Testis (tissue), 2 donors: ENCODE measurements at regions not wholly inside any gene's neighbourhood (a gene's known extent, or its start where the extent isn't known, plus 50 kb on each side); places are given as distances from the start of the nearest gene placed in this dataset.

Experiments used
- CTCF ChIP-seq, 3 experiments: fragments of 450-650 bp in 2 of 3; fragments of 200-600 bp in 1 of 3; sonication (generic) in 1 of 3; IDR thresholded peaks; one replicate each; pipeline ENCODE4 v1.5.1; 2016 to 2019; ENCODE audit warnings: antibody characterized with exemption in 3 of 3, mild to moderate bottlenecking in 2 of 3, moderate library complexity in 1 of 3
- POLR2A ChIP-seq: fragments of 450-650 bp; IDR thresholded peaks from one replicate; pipeline ENCODE4 v1.6.1; 2017; ENCODE audit warnings: antibody characterized with exemption, mild to moderate bottlenecking, moderate library complexity

- TF ChIP-seq CTCF (IDR thresholded peaks at IDR 0.05) (no peak), POLR2A (no peak)
Observed at GRCh38 chr5:159780246-159780645, 136.0 kb upstream of the ADRA1B start.
